Activated CD4-positive, alpha-beta T cell treated with anti-CD3 and anti-CD28 coated beads, Interleukin-10, Interleukin-2, amounts not matched to agents 100 ng/mL and 50 ng/mL, durations not matched to agents 16 hours and 8 hours (primary cell): ENCODE measurements at regions not wholly inside any gene's neighbourhood (a gene's known extent, or its start where the extent isn't known, plus 50 kb on each side); places are given as distances from the start of the nearest gene placed in this dataset.

Experiments
- DNase-seq: peaks from one replicate; pipeline ENCODE4 v3.0.0-alpha.2; 2020

DNA sequence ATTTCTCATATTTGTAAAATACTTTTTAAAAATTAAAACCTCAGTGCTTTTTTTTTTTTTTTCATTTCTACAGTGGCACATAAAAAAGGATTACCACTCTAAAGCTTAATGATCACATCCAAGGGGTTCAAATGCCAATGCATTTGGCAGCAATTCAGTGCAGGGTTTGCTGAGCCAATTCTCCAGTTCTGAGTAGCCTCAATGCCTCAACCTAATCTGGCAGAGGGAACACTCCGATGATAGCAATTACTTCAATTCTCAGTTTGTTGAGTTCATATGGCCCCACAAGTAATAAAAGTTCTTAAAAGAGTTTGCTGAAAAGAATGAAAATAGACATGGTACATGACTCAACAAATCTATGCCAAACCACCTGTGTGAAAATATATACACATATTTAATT lies 79.3 kb upstream of the RBMS3 start:
- DNase-seq, result no peak

DNA sequence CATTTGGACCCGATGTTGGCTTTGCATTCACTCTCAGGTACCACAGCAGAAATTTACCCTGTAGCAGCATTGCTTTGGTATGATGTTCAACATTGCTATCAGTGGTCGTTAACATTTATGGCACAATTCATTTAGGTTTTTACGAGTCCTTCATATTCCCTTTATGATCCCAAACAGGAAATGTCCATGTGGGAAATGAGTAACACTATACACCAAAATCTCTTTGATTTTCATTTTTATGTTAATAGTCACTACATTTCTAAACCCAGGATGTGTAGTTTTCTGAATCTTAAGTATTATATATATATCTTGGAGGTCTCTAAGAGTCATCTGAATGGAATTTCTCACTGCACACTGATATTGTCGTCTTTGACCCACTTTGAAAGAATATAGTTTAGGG lies 78.5 kb upstream of the RBMS3 start:
- DNase-seq, result no peak

DNA sequence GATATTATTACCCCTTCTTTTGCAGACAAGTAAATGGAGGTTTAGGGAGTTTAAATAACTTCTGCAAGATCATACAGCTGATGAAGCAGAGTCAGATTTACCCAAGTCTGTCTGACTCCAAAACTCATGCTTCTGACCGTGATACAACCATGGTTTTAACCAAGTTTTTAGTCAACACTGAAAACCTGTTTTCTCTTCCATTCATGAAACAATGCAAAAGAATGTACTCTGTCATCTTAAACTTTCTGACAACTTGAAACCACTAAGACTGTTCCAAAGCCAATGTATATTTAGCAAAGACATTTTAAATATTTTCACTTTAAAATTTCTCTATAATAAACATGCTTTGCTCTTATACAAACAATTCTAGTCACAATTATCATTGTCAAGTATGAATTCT lies 77.0 kb upstream of the RBMS3 start:
- no peak for DNase-seq

DNA sequence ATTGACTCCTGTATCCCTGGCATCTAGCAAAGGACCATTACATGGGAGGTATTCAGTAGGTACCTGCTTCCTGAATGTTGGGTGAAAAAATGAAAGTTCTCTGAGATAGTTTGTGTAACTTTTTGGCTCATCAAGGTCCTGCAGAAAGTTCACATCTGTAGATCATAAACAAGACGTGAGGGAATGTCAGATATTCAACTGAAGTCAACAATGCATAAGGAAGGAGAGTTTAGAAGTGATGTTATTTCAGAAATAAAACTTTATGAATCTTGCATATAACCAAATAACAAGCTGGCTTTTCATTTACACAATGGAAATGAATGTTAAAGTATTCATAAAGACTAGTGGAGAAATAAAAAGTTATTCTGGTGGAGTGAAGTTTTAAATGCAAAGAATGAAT lies 73.4 kb upstream of the RBMS3 start:
- no peak for DNase-seq

DNA sequence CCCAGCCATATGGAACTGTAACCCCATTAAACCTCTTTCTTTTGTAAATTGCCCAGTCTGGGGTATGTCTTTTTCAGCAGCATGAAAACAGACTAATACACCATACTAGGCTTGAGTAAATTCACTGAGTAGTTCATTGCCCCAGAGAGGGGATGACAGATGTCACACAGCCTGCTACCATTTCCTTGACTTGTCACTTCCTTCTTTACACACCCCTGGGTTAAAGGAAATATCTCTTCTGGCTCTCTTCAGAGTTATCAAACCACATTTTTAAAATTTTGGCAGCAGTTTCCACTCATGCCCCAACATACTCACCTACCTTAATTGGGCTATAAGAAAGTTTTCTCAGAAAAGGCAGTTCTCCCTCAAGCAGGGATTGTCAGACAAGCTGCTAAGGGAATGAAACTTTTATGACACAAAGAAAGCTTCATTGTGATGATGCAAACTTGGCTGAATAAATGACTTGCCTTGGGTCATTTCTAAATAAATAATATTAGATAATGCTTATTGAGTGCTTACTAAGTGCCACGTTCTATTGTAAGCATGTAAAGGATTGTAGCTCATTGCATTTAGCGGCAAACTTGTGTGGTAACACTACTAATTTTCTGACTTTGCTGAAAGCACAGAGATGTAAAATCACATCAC lies 68.0 kb upstream of the RBMS3 start:
- no peak for DNase-seq

DNA sequence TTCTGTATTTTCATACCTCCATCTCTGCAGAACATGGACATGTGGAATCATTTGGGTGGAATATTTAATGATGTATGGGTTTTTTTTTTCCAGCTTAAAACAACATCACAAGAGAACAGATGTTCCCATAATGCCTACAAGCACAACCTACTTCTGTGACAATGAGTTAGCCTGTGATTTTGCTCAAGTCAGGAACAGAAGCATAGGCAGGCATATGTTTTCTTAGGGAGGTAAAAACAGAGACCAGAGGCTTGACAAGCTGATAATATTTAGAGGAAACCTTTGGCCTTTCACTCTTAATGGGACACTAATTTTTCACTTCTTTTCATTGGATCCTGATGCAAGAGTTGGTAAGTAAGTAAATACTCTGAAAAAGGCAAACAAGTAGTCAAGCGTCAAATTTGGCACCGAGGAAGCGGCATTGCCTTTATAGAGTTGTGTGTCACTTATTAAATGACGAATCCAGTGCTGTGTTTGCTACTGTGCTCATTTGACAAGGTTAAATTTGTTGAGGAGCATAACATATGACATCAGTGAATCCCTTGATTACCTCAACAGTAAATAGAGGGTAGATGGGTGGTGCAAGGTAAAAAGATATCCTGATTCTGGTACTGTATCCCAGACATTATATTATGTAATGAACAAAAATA lies 66.7 kb upstream of the RBMS3 start:
- DNase-seq, result no peak

DNA sequence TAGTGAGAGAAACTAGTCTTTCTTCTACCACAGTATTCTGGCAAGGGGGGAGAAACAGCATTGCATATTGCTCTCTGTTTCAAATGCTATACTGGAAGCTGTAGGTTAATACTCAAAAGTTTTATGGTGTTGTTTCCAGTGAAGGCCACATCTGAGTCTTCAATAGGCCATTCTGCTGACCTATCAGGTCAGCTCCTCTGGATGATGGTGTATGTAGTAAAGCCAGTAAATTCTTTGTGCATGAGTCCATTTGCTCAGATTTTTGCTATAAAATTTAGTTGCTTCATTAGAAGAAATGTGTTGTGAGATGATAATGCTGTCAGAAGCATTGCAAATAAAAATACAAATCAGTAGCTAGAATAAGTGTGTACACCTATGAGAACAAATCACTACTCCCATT lies 64.9 kb upstream of the RBMS3 start:
- DNase-seq, result no peak

DNA sequence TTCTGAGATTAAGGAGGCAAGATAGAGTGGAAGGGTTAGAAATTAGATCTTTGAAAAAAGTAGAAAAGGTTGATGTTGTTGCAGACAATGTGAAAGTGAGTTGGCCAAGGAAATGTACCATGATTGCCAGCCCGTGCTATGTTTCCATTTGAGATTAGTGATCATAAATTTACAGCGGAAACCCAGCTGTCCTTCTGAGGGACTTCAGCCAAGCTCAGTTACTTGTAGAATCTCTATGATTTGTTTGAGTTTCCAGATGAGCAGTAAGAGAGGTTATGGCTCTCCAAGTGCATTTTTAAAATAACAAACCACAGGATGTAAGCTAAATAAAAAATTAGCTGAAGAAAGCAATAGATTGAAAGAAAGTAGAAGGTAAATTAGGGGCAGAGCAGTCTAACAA lies 54.2 kb upstream of the RBMS3 start:
- DNase-seq, result no peak

DNA sequence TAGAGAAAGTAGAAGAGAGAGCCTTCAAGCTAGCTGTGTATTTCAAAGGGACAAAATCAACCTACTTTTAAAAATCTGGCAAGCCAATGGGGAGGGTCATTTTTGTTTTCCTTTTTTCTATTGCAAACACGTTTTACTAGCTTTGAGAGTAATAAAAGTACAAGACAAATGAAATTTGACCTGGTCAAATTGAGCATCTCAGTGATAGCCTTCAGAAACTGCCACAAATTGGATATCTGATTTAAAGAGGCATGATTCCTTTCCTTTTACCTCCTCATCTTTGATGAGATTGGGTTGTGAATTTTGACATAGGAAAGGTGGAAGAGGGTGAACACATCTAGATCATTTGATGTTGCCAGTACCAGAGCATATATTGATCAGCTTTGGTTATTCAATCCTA lies 53.6 kb upstream of the RBMS3 start:
- DNase-seq, result no peak
